ENCODE measurements at regions not wholly inside any gene's neighbourhood (a gene's known extent, or its start where the extent isn't known, plus 50 kb on each side); places are given as distances from the start of the nearest gene placed in this dataset.

DNA sequence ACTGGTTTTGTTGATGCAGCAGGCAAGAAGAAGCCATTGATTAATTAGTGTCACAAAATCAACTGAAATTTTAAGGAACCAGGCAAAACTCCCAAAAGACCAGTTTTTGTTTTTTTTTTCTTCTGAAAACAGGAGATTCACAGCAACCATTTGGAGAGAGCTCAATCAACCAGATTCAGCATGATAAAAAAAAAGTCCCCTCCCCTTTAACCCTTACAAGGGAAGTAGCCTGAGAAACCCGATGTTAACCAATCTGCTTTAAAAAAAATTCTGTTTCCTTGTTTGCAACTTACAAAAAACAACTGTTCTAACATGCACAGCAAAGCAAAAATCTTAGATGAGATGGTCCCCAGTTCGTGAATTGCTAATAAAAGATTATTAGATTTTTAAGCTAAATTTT lies 59.7 kb downstream of the HMHB1 start:
- ChIA-PET CTCF (no interaction called here), POLR2A (no interaction called here)
- TF ChIP-seq, protein P1, sequence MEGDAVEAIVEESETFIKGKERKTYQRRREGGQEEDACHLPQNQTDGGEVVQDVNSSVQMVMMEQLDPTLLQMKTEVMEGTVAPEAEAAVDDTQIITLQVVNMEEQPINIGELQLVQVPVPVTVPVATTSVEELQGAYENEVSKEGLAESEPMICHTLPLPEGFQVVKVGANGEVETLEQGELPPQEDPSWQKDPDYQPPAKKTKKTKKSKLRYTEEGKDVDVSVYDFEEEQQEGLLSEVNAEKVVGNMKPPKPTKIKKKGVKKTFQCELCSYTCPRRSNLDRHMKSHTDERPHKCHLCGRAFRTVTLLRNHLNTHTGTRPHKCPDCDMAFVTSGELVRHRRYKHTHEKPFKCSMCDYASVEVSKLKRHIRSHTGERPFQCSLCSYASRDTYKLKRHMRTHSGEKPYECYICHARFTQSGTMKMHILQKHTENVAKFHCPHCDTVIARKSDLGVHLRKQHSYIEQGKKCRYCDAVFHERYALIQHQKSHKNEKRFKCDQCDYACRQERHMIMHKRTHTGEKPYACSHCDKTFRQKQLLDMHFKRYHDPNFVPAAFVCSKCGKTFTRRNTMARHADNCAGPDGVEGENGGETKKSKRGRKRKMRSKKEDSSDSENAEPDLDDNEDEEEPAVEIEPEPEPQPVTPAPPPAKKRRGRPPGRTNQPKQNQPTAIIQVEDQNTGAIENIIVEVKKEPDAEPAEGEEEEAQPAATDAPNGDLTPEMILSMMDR (IDR thresholded peaks at IDR 0.05): no peak
- TF ChIP-seq EZH2 (IDR thresholded peaks at IDR 0.05; ENCODE audit: borderline replicate concordance, insufficient read depth, low read depth, low read length, poor library complexity, severe bottlenecking): no peak
- ATAC-seq (ENCODE audit: low read depth): no peak
- WGBS (ENCODE audit: insufficient coverage): 100% methylated on average over 1 of the region's 2 CpGs
- Histone ChIP-seq H3K27ac (ENCODE audit: low read length in 2 of 2) (no peak overlapping the region), H3K9ac (ENCODE audit: low read length) (no peak overlapping the region), H3K79me2 (ENCODE audit: control insufficient read depth, insufficient read depth, low read length) (no peaks in the 10 kb centered on the region), H3K9me3 (ENCODE audit: control extremely low read depth in 1 of 3, control insufficient read depth in 2 of 3, insufficient read depth in 1 of 3, low read length in 2 of 3) (no peaks in the 10 kb centered on the region), H3K4me3 (ENCODE audit: control extremely low read depth in 1 of 5, extremely low read depth in 1 of 5, insufficient read depth in 1 of 5, low read depth in 2 of 5, low read length in 4 of 5) (no peak overlapping the region), H3K36me3 (replicated peaks in 1 of 2; ENCODE audit: control extremely low read depth in 1 of 2, control insufficient read depth in 1 of 2, extremely low read depth in 1 of 2, insufficient read depth in 2 of 2, low read length in 1 of 2) (no peaks in the 10 kb centered on the region), H3K27me3 (replicated peaks in 1 of 4; ENCODE audit: control extremely low read depth in 1 of 4, control insufficient read depth in 3 of 4, insufficient read depth in 4 of 4, low read length in 3 of 4) (peaks cover 0 to 3% (median 0%) of the 10 kb centered on the region in 4 experiments), H3K4me1 (ENCODE audit: control insufficient read depth in 2 of 2, insufficient read depth in 2 of 2, low read length in 2 of 2) (no peaks in the 10 kb centered on the region), H2AFZ (ENCODE audit: insufficient read depth, low read depth, low read length, poor library complexity, severe bottlenecking) (no peak overlapping the region), H3K4me2 (replicated peaks; ENCODE audit: low read depth, low read length, poor library complexity, severe bottlenecking) (no peak overlapping the region), H4K20me1 (ENCODE audit: control insufficient read depth, insufficient read depth, low read length, poor library complexity, severe bottlenecking) (no peaks in the 10 kb centered on the region)
- intact Hi-C loops (cut with micrococcal nuclease): no loop called here
- no peak overlapping the region for H3K27ac Mint-ChIP-seq
- no peak for DNase-seq
- H3K9me3 Mint-ChIP-seq (ENCODE audit: insufficient read depth): peaks cover 2% of the 10 kb centered on the region
- no peaks in the 10 kb centered on the region for H3K4me1 Mint-ChIP-seq
- no peaks in the 10 kb centered on the region for H3K27me3 Mint-ChIP-seq
- H3K4me3 Mint-ChIP-seq: no peak overlapping the region

DNA sequence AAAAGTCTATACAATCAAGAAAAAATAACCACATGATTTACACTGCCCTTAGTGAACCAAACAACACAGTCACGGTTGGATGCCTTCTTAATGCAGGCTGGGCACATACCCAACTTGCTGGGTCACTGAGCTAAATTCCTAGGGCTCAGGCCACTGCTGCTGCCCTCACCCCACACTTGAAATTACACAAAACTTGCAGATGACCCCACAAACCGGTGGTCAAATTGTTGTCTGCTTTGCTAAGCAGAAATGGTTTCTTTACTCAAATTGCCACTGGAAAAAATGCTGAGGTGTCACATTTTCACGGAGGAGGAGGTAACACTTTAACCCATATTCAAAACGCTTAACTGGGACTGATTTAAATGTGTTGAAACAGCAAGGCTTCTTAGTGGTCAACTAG lies 62.4 kb downstream of the HMHB1 start:
- no peaks in the 10 kb centered on the region for H3K9me3 Mint-ChIP-seq (ENCODE audit: insufficient read depth)
- intact Hi-C loops (cut with micrococcal nuclease): no loop called here
- no peaks in the 10 kb centered on the region for H3K79me2 ChIP-seq (ENCODE audit: control insufficient read depth, insufficient read depth, low read length)

More for the DNA sequence above, 62.4 kb downstream of the HMHB1 start:
- no peak overlapping the region for H3K27ac ChIP-seq (ENCODE audit: low read length in 2 of 2)
- Mint-ChIP-seq H3K4me3 (no peak overlapping the region), H3K27ac (no peak overlapping the region), H3K4me1 (no peaks in the 10 kb centered on the region), H3K27me3 (no peaks in the 10 kb centered on the region)
- no peaks in the 10 kb centered on the region for H3K9me3 ChIP-seq (ENCODE audit: control extremely low read depth in 1 of 3, control insufficient read depth in 2 of 3, insufficient read depth in 1 of 3, low read length in 2 of 3)
- H3K36me3 ChIP-seq (replicated peaks in 1 of 2; ENCODE audit: control extremely low read depth in 1 of 2, control insufficient read depth in 1 of 2, extremely low read depth in 1 of 2, insufficient read depth in 2 of 2, low read length in 1 of 2): no peaks in the 10 kb centered on the region
- POLR2A ChIA-PET: no interaction called here
- H4K20me1 ChIP-seq (ENCODE audit: control insufficient read depth, insufficient read depth, low read length, poor library complexity, severe bottlenecking): no peaks in the 10 kb centered on the region
- H3K9ac ChIP-seq (ENCODE audit: low read length): no peak overlapping the region
- DNase-seq (no peak), ATAC-seq (ENCODE audit: low read depth) (no peak)
- H2AFZ ChIP-seq (ENCODE audit: insufficient read depth, low read depth, low read length, poor library complexity, severe bottlenecking): no peak overlapping the region
- H3K4me1 ChIP-seq (ENCODE audit: control insufficient read depth in 2 of 2, insufficient read depth in 2 of 2, low read length in 2 of 2): no peaks in the 10 kb centered on the region
- TF ChIP-seq EZH2 (IDR thresholded peaks at IDR 0.05; ENCODE audit: borderline replicate concordance, insufficient read depth, low read depth, low read length, poor library complexity, severe bottlenecking): no peak
- TF ChIP-seq, protein P1 (IDR thresholded peaks at IDR 0.05): no peak
- no peak overlapping the region for H3K4me3 ChIP-seq (ENCODE audit: control extremely low read depth in 1 of 5, extremely low read depth in 1 of 5, insufficient read depth in 1 of 5, low read depth in 2 of 5, low read length in 4 of 5)
- no peak overlapping the region for H3K4me2 ChIP-seq (replicated peaks; ENCODE audit: low read depth, low read length, poor library complexity, severe bottlenecking)
- peaks cover 0 to 3% (median 0%) of the 10 kb centered on the region in 4 experiments for H3K27me3 ChIP-seq (replicated peaks in 1 of 4; ENCODE audit: control extremely low read depth in 1 of 4, control insufficient read depth in 3 of 4, insufficient read depth in 4 of 4, low read length in 3 of 4)
- 92% methylated on average over 2 of the region's 4 CpGs for WGBS (ENCODE audit: insufficient coverage)
- CTCF ChIA-PET: no interaction called here
